OCI-M1 (cell line): ENCODE measurements at regions not wholly inside any gene's neighbourhood (a gene's known extent, or its start where the extent isn't known, plus 50 kb on each side); places are given as distances from the start of the nearest gene placed in this dataset.
A peak's percentile ranks its signal among the peaks of the same experiment; 100 is the strongest.

Experiments used
- DNase-seq: peaks from one replicate; lab custom pipeline; 2025; lab: John Stamatoyannopoulos, UW

- DNase-seq: no peak
These were observed 63.6 kb downstream of the NUDT12 start for GRCh38 chr5:103498800-103499551.

GRCh38 chr5:103498211-103498610 lies 64.4 kb downstream of the NUDT12 start:
- DNase-seq: no peak

GRCh38 chr5:103497781-103498180 lies 64.8 kb downstream of the NUDT12 start:
- no peak for DNase-seq

GRCh38 chr5:103490030-103490739 lies 72.4 kb downstream of the NUDT12 start:
- DNase-seq: no peak

GRCh38 chr5:103489307-103489706 lies 73.3 kb downstream of the NUDT12 start:
- no peak for DNase-seq

- no peak for DNase-seq
These were observed 74.6 kb downstream of the NUDT12 start for GRCh38 chr5:103487822-103488493.

GRCh38 chr5:103487218-103487617 lies 75.4 kb downstream of the NUDT12 start:
- DNase-seq: peak; percentile 37

- DNase-seq: no peak
These were observed 75.8 kb downstream of the NUDT12 start for GRCh38 chr5:103486739-103487138.

- DNase-seq: no peak
These were observed 82.3 kb downstream of the NUDT12 start for GRCh38 chr5:103480246-103480645.

GRCh38 chr5:103477678-103478077 lies 84.9 kb downstream of the NUDT12 start:
- DNase-seq: no peak

GRCh38 chr5:103476811-103477210 lies 85.8 kb downstream of the NUDT12 start:
- DNase-seq: no peak

GRCh38 chr5:103475629-103476240 lies 86.9 kb downstream of the NUDT12 start:
- peak; percentile 77 for DNase-seq

- DNase-seq: peak; percentile 14
These were observed 87.9 kb downstream of the NUDT12 start for GRCh38 chr5:103474677-103475076.

GRCh38 chr5:103473725-103474124 lies 88.9 kb downstream of the NUDT12 start:
- no peak for DNase-seq

- DNase-seq: peak; percentile 89
These were observed 89.8 kb downstream of the NUDT12 start for GRCh38 chr5:103472830-103473229.

GRCh38 chr5:103472265-103472664 lies 90.3 kb downstream of the NUDT12 start:
- DNase-seq: no peak

- DNase-seq: no peak
These were observed 93.1 kb downstream of the NUDT12 start for GRCh38 chr5:103469288-103470040.

GRCh38 chr5:103467831-103468230 lies 94.8 kb downstream of the NUDT12 start:
- DNase-seq: no peak

- no peak for DNase-seq
These were observed 96.1 kb downstream of the NUDT12 start for GRCh38 chr5:103466495-103466894.

- DNase-seq: no peak
These were observed 96.7 kb downstream of the NUDT12 start for GRCh38 chr5:103465891-103466290.

GRCh38 chr5:103464835-103465484 lies 97.6 kb downstream of the NUDT12 start:
- no peak for DNase-seq
